Panc1 (cell line): ENCODE measurements at regions not wholly inside any gene's neighbourhood (a gene's known extent, or its start where the extent isn't known, plus 50 kb on each side); places are given as distances from the start of the nearest gene placed in this dataset.

Experiments
- CTCF ChIP-seq: fragments of 450-650 bp; IDR thresholded peaks from 2 replicates; pipeline ENCODE4 v1.5.1; 2017; ENCODE audit warnings: mild to moderate bottlenecking
- POLR2AphosphoS5 ChIP-seq: IDR thresholded peaks from 2 replicates; pipeline ENCODE4 v1.6.1; 2012; ENCODE audit warnings: mild to moderate bottlenecking, low read depth, low read length, moderate library complexity
- REST ChIP-seq, 2 experiments: IDR thresholded peaks; 2 replicates each; pipeline ENCODE4 v1.6.1; 2011 to 2012; ENCODE audit warnings: low read depth in 2 of 2, control low read depth in 1 of 2, low read length in 1 of 2, mild to moderate bottlenecking in 1 of 2, moderate library complexity in 1 of 2; ENCODE audit not compliant: insufficient read depth in 1 of 2
- SIN3A ChIP-seq: IDR thresholded peaks from 2 replicates; pipeline ENCODE4 v1.6.1; 2012; ENCODE audit warnings: low read depth, mild to moderate bottlenecking, low read length, moderate library complexity, borderline replicate concordance; ENCODE audit not compliant: insufficient read depth
- TCF7L2 ChIP-seq: IDR thresholded peaks from 2 replicates; pipeline ENCODE4 v1.6.1; 2011; ENCODE audit warnings: mild to moderate bottlenecking, low read depth, low read length, inconsistent platforms

DNA sequence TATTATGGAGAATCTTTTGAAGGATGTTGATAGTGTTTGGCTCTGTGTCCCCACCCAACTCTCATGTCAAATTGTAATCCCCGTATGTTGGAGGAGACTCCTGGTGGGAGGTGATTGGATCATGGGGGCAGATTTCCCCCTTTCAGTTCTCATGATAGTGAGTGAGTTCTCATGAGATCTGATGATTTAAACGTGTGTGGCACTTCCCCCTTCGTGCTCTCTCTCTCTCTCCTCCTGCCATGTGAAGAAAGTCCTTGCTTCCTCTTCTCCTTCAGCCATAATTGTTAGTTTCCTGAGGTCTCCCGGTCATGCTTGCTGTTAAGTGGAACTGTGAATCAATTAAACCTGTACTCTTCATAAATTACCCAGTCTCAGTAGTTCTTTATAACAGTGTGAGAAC is 166.1 kb upstream of the NUDT6 start:
- TF ChIP-seq CTCF: no peak
- TF ChIP-seq SIN3A: no peak
- no peak for TF ChIP-seq POLR2AphosphoS5
- no peak for TF ChIP-seq REST (IDR thresholded peaks at IDR 0.05; ENCODE audit: insufficient read depth in 1 of 2, low read depth in 2 of 2, low read length in 1 of 2)
- TF ChIP-seq TCF7L2: no peak
